ENCODE measurements at regions not wholly inside any gene's neighbourhood (a gene's known extent, or its start where the extent isn't known, plus 50 kb on each side); places are given as distances from the start of the nearest gene placed in this dataset.

DNA sequence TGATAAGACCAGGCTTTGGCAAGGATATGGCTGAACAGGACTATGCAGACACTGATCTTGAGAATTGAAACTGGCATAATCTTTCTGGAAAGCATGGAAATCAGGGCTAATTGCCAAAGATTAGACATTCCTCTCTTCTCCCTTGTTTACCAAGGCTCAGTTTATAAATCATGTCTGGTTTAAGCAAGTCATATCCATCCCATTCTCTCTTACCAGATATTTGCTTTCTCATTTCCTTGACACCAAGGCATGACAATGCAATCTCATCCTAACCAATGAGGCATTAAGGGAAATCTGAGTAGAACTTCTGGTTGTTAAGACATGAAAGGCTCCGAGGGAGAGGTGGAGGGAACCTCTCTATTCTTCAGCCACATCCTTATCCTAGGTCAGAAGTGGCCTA, 110.3 kb upstream of the CEP85L start:
- DNase-seq (ENCODE audit: low spot score) = no peak

DNA sequence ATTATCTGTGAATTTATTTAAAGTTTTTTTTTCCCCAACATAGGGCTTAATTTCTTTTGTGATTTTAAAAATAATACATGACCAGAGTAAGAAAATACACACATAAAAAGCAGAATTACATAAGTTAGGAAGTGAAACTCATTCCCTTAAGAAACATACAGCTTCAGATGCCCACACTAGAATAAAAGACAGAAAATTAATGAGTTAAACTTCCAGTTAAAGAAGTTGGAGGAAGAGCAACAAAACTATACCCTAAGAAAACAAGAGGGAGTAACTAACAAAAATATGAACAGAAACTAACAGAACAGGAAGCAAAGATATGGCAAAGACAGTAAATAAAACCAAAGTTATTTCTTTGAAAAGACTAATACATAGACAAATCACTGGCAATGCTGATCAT, 107.6 kb upstream of the CEP85L start:
- no peak for DNase-seq (ENCODE audit: low spot score)

DNA sequence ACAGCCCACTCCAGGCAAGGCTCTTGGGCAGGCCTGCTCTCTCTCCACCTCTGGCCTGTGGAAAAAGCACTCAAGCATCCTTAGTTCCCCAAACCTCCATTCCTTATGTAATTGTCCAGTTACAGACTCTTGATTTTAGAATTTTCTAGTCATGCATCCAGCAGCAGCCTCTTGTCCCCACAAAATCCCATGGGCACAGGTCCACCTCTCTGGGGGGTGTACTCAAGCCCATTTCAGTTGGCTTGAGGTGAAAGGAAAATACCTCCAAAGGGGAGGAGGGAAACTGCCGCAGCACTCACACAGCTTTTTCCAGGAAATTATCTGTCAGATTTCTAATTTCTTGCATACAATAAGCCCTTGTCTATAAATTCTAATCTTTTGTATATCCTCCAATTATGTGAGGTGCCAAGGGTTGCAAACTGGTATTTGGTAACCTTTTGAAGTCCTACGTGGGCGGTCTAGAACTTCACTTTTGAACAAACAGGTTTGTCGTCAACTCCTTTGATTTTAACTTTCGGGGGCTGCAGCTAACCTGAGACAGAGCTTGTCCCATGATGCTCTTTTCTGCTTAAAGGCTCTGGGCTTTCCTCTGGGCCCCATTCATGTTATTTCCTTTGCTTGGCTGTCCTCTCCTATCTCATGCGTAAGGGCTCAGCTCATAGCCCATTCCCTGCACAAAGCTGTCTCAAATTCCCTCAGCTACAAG, 104.7 kb upstream of the CEP85L start:
- no peak for DNase-seq (ENCODE audit: low spot score)

DNA sequence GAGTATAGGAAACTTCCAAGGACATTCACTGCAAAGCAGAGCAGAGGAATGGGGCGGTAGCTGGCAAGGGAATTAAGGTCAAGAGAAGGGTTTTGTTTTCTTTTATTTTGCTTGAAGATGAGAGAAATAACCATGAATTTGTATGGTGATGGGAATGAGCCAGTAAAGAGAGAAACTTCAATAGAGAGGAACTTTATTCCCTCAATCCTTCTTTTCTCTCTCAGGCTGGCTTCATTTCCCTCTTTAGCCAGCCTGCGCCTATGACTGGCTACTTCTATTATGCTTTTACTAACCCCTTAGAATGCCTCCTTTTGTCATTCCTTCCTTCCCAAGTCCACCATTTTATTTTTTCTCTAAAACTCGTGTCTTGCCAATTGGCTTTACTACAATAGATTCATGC, 101.4 kb upstream of the CEP85L start:
- DNase-seq (ENCODE audit: low spot score) = no peak

DNA sequence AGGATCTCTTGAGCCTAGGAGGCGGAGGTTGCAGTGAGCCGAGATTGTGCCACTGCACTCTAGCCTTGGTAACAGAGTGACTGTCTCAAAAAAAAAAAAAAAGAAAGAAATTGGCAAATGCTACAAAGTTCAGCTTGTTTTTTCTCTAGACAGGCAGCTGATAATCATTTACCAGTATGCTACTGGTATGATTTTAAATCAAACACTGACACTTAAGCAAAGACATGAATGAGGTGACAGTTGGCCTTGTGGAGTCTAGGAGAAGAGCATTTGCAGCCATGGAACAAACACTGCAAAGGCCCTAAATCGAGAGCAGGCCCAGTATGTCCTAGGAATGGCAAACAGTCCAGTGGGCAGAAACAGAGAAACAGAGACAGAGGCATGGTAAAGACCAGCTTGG, 99.7 kb upstream of the CEP85L start:
- DNase-seq (ENCODE audit: low spot score) = no peak

DNA sequence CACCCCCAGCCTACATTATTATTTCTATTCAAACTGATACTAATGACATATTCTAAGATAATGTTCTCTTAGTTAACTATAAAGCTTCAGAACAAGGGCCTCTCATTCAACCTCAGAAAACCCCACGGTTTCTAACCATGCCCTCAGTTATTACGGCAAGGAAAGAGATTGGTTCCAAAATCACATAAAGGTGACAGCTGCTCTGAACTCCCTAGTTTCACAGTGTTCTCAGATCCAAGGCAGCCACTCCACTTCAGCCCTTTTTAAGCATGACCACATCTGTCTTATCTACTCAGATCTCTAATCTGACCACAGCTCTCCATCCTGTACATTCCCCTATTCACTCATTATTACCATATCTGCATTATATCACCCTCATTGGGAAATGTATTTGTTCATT, 98.8 kb upstream of the CEP85L start:
- DNase-seq (ENCODE audit: low spot score) = no peak

DNA sequence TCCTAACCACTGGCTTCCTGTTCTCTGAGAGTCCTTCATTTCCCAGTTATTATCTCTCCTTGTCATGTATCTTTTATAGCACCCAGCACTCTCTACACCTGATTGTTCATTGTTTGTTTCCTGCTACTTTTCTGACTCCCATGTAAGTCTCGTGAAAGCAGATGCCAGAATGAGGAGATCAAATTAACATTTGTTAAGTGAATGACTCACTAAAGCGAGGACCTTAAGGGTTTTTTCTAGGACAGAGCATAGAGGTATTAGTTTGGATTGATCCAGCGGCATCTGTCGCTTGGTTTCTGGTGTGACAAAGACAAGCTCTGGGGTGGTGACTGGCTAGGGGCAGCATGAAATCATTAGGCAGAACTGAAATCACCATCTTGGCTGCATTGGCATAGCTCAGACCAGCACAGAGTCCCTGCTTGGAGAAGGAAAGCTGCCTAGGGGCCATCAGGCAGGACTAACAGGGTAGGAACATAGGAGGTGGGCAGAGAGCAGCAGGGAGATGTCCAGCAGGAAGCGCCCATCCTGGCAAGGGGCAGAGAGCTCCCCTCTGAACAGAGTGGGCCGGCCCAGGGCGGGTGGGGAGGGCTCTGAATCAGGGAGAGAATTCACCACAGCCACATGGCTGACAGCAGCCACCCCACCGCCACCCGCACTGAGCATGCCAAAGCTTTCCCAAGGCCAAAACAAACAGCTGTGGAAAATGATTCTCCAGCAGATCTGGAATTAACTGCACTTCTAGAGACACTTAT, 97.1 kb upstream of the CEP85L start:
- DNase-seq (ENCODE audit: low spot score) = no peak

DNA sequence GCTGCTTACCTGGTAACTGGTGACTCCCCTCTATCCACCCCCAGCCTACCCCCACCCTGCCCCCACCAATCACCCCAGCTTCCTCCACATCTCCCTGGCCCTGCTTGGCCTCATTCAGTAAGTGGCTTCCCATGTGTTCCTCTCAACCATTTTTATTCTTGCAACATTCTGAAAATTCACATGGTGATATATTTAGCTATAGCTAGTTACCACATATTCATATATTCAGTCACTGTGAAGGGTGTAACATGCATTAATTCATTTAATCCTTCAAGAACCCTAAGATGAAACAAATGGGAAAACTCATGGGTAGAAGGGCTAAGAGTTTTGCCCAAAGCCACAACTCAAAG, 95.4 kb upstream of the CEP85L start:
- DNase-seq (ENCODE audit: low spot score) = no peak

DNA sequence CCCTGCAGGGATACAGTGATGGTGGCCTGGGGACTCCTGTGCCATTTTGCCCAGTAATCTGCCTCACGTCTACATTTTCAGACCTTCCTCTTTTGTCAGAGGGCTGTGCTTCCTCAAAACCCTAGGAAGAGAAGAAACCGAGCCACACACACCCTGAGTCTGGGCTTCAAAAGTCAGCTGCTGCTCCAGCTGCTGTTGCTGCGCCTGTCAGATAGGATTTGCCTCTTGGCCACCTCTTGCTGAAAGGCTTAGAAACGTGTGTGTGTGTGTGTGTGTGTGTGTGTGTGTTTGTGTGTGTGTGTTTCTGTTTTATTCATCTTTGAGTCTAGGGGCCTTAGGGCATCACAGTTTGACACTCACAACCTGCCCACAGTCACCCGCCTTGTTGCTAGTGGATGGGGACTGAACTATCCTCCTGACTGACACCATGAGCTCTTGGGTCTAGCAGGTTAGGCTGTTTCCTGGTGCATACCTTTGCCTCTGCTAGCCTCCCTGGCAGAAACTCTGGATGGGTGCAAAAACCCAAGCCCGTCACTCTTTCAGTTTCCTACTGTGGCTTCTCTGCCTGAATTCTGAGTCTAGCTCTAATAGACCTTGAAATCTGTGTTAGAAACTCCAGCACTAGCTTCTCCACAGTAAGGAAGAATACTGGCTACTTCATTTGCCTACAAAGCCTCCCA, 94.9 kb upstream of the CEP85L start:
- no peak for DNase-seq (ENCODE audit: low spot score)

DNA sequence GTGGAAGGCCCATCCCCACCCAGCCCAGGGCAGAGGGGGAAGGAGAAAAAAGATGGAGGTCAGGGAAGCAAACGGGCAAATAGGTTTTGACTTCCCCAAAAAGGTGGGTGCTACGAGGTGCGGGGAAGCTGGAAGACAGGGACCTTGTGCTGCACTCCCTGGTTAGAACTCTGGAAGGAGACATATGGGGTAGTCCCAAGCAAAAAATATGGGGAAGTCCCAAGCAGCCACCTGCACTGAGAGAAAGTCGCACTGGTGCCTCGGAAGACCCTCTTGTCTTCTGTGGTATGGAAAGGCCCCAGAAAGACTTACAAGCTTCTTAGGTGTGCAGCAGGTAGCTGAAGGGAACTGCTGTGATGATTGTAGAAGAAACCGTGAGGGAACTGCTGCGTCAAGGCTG, 93.8 kb upstream of the CEP85L start:
- no peak for DNase-seq (ENCODE audit: low spot score)

DNA sequence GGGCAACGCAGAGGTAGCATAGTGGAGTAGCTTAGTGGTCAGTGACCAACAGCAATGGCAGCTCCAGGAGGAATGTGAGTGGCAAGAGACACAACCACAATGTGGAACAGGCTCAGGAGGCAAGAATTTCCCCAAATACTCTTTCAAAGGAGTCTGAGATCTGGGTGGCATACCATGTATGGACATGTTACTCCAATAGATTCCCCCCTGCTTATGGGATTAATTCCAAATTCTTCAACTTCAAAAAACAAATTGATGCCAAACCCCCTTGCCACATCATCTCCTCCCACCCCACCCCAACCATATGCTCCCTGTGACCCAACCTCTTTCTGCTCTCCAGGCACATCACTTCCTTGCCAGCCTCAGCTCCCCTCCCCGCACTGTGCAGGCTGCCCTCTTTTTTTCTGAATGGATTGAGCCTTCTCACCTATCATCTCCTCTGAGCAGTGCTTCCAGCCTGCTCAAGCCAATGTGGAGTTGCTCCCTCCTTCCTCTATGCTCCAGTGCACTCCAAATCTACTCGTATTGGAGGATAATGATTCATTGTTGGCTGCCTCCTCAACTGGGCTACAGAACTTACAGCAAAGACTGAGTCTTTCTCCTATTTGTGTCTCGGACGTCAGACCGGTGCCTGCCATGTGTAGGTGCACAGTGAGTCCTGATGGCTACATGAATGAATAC, 93.0 kb upstream of the CEP85L start:
- no peak for DNase-seq (ENCODE audit: low spot score)

DNA sequence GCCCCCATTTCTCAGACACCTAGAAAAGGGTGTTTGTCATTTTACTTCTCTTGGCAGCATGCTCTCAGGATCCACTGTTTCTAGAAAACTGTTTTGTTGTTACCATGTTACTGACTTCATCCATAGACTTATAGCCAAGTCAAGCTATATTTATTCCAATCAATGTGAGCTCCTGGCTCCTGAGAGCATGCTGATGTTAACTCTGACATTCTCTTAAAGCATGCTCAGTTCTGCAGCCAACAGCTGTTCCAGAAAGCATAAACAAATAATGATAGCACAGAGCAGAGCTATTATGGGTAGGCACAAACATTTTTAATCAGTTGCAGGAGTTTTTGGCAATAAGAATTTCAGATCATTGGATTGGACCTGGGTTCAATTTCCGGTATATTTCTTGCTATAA, 92.4 kb upstream of the CEP85L start:
- no peak for DNase-seq (ENCODE audit: low spot score)

DNA sequence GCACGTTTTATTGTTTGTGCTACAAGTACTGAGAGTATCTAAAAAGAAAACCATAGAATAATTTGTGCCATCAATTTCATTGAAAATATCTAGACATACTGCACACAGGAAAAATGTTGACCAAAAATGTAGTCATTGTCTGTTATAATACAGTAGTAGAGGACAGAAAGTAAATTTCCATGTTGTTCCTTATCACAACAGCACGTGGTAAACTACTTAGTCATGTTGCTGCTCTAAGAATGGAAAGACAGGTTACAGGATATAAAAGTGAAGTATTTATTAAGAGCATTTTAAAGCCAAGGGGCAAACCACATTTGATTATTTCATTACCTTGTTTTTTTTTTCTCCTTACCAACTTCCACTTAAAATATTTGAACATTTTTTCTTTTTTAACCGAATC, 89.0 kb upstream of the CEP85L start:
- DNase-seq (ENCODE audit: low spot score) = peak; percentile 23

DNA sequence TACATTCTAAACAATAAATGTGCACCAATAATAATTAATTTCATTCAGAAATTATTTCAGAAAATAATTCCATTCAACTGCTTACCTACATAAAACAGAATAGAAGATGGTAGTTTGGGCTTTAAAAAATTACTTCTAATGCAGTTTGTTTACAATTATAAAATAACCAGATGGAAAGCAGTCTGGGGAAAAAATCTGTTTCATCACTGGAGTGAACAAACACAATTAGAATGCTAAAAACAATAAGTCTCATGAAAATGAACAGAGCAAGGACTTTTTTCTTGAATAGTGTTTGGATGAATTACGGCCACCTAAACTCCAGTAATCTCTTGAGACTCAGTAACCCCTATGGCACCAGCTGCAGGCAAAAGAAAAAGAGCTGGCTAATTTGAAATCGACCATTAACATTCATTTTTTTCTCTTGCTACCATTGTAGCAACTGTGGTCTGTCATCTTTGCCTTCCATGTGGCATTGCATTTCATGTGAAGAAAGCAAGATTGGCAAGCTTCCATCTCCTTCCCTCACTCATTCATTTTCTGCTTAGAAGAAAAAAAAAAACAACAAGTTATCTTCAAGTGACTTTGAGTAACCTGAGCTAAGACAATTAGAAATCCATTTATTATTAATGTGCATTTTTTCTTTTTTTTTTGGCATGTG, 88.4 kb upstream of the CEP85L start:
- DNase-seq (ENCODE audit: low spot score) = peak; percentile 6

DNA sequence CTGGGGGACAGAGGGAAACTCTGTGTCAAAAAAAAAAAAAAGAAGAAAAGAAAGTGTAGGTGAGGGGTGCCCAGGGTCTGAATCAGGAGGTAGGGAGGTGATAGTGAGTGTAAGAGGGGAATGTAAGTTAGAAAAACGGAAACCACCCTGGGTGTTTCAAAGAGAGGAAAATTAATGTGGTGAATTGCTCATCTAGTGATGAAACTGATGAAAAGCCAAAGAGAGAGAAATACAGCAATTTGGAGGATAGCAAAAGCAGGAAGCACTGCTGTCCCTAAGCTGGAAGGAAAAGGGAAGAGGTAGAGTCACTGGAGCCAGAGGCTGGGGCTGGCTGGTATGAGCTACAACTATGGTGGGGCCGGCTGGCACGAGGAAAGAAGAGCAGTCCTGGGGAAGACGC, 85.0 kb upstream of the CEP85L start:
- DNase-seq (ENCODE audit: low spot score) = no peak

DNA sequence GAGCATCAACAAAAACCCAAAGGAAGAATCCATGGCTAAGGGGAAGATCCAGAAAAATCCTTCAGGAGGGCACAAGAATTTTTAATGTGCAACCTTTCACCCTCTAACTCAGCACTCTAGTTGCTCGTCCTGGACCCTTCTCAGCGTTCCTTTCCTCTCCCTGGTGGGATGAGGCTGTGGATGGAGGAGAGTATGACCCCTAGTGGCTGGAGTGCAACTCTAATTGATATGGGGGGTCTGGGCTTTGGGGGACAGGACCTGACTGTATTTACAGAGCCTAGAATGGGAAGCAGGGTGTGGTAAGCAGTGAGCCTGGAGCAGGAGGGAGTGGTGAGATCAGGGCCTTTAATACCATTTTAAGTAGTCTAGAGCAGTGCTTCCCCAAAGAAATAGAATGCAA, 83.9 kb upstream of the CEP85L start:
- DNase-seq (ENCODE audit: low spot score) = no peak

DNA sequence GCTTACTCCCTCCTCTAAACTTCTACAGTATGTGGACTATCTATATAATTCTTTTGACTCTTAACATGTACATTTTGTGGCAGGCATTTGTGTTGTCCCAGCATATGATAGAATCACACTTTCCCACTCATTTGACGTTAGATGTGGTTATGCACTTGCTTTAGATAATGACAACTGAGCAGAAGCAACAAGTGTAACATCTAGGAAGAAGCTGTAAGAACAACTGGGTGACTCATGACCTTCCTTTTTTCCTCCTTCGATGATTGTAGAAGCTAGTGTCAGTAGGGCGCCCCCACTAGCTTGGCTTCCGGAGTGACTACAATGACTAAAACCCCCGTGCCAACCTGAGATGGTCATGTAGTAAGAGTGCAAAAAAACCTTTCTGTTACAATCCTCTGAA, 74.6 kb upstream of the CEP85L start:
- DNase-seq (ENCODE audit: low spot score) = no peak

DNA sequence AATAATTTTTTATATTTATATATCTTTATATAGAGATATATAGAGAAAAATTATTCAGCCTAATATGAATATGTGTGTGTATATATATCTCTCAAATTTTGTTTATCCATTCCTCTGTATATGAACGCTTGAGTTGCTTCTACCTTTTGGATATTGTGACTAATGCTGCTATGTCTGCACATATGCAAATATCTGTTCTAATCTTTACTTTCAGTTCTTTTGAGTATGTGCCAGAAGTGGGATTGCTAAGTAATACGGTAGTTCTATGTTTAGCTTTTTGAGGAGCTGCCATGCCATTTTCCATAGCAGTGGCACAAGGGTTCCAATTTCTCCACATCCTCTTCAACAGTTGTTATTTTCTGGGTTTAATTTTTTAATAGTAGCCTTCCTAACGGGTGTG, 72.8 kb upstream of the CEP85L start:
- no peak for DNase-seq (ENCODE audit: low spot score)

DNA sequence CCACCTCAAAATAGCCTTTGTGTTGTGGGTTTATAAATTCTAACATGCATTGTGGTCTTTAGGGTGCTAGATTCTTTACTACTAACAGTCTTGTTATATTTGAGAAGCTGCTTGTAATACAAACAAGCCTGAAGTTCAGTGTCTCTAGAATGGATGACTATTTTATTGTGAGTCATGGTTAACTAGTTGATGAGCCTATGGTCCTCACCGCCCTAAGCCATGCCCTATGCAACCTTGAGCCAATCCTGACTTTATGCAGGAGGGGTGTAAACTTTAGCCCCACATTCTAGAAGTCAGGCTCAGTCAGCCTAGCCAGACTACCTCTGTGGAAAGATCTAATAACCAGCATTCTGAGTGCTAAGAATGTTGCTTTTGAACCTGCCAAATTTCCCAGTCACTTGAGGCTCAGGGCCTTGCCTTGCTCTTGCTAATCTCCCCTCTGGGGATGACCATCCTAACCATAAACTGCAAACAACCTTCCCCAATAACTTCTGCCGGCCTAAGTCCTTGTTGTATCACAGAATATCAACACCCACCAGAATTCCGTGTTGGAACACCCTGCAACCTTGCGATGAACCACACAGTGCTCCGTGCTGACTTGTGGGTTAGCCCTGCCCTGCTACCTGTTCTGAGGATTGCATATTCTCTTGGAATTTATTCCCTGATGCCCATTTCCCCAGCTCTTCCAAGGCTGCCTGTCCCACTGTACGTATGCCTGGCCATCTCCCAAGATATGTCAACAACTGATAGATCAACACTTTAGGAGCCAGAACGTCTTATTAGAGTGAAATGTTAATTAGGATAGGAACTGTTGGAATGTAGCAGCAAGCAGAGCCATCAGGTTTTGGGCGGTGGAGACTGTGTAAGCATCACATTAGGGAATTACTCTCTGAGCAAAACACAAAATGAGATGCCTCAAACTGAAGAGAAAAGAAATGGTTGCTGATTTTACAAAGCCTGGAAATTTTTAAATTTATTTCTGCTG, 71.7 kb upstream of the CEP85L start:
- no peak for DNase-seq (ENCODE audit: low spot score)

DNA sequence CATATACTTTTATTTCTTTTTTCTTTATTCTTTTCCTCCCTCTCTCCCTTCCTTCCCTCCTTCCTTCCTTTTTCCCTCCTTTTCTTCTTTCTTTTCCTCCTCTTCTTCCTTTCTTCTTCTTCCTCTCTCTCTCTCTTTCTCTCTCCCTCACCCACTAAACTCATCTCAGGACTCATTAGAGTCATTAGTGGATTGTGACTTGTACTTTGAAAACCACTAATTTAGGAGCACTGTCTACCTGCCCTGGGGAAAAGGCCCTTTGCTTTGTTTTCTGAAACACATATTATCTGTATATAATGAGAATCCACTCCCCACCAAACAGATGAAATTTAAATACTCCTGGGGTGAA, 68.7 kb upstream of the CEP85L start:
- no peak for DNase-seq (ENCODE audit: low spot score)

Data from H4 (cell line).